OCI-LY3 (cell line): ENCODE measurements at regions not wholly inside any gene's neighbourhood (a gene's known extent, or its start where the extent isn't known, plus 50 kb on each side); places are given as distances from the start of the nearest gene placed in this dataset.

Source experiments
- EZH2phosphoT487 ChIP-seq: fragments of 200-600 bp; shearing (Covaris generic); IDR thresholded peaks from 2 replicates; pipeline ENCODE4 v1.6.1; 2018; ENCODE audit warnings: antibody characterized with exemption, mixed run types, low read depth
- TF ChIP-seq, protein P1 (sequence below): fragments of 200-600, 300-600 bp; sonication (generic); IDR thresholded peaks from 2 replicates; pipeline ENCODE4 v1.5.1; 2014; ENCODE audit warnings: antibody characterized with exemption, low read length, low read depth

DNA sequence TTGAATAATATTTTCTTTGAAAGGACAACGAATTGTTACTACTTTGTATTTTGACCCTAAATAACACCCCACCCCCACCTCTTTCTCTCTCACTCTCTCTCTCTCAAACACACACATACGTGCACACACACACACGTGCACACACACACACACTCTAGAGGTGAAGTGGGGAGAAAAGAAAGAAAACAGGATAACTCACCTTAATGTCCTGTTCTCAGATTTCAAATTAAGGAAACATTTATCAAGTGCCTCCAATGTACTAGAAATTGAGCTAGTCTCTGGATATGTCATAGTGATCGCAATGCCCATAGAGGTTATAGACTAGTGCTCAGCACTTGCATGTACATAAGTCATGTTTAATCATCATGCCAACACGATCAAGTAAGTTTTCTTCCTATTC is 1483.6 kb upstream of the SEL1L start:
- TF ChIP-seq, protein P1, sequence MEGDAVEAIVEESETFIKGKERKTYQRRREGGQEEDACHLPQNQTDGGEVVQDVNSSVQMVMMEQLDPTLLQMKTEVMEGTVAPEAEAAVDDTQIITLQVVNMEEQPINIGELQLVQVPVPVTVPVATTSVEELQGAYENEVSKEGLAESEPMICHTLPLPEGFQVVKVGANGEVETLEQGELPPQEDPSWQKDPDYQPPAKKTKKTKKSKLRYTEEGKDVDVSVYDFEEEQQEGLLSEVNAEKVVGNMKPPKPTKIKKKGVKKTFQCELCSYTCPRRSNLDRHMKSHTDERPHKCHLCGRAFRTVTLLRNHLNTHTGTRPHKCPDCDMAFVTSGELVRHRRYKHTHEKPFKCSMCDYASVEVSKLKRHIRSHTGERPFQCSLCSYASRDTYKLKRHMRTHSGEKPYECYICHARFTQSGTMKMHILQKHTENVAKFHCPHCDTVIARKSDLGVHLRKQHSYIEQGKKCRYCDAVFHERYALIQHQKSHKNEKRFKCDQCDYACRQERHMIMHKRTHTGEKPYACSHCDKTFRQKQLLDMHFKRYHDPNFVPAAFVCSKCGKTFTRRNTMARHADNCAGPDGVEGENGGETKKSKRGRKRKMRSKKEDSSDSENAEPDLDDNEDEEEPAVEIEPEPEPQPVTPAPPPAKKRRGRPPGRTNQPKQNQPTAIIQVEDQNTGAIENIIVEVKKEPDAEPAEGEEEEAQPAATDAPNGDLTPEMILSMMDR: no peak
- TF ChIP-seq EZH2phosphoT487: no peak
